Midbrain (tissue), 1 donor: ENCODE measurements at regions not wholly inside any gene's neighbourhood (a gene's known extent, or its start where the extent isn't known, plus 50 kb on each side); places are given as distances from the start of the nearest gene placed in this dataset.
"Not testable (repeated sequence)": the region's sequence is repeated elsewhere in the genome, so short reads cannot be mapped to it uniquely, and the experiment has no call there.

ENCODE experiments used
- DNase-seq: peaks from one replicate; lab custom pipeline; 2025; lab: John Stamatoyannopoulos, UW

GRCh38 chr1:200496937-200497336 lies 87.1 kb upstream of the ZNF281 start:
- no peak for DNase-seq

GRCh38 chr1:200495901-200496300 lies 86.1 kb upstream of the ZNF281 start:
- DNase-seq, result no peak

GRCh38 chr1:200493344-200493743 lies 83.5 kb upstream of the ZNF281 start:
- DNase-seq, result no peak

- DNase-seq, result no peak
These were observed 81.3 kb upstream of the ZNF281 start for GRCh38 chr1:200491103-200491502.

GRCh38 chr1:200490183-200490582 lies 80.3 kb upstream of the ZNF281 start:
- DNase-seq, result no peak

GRCh38 chr1:200488375-200489165 lies 78.7 kb upstream of the ZNF281 start:
- peak; percentile 77 for DNase-seq

- DNase-seq, result no peak
These were observed 77.8 kb upstream of the ZNF281 start for GRCh38 chr1:200487650-200488049.

- no peak for DNase-seq
These were observed 76.8 kb upstream of the ZNF281 start for GRCh38 chr1:200486634-200487033.

GRCh38 chr1:200484438-200484946 lies 74.7 kb upstream of the ZNF281 start:
- not testable (repeated sequence) for DNase-seq

- DNase-seq, result no peak
These were observed 73.8 kb upstream of the ZNF281 start for GRCh38 chr1:200483491-200484143.

- no peak for DNase-seq
These were observed 71.1 kb upstream of the ZNF281 start for GRCh38 chr1:200480964-200481363.

GRCh38 chr1:200479816-200480215 lies 70.0 kb upstream of the ZNF281 start:
- DNase-seq, result no peak

- no peak for DNase-seq
These were observed 69.2 kb upstream of the ZNF281 start for GRCh38 chr1:200478945-200479558.

- no peak for DNase-seq
These were observed 68.4 kb upstream of the ZNF281 start for GRCh38 chr1:200478239-200478623.

- no peak for DNase-seq
These were observed 64.8 kb upstream of the ZNF281 start for GRCh38 chr1:200474633-200475032.

GRCh38 chr1:200473698-200474371 lies 64.0 kb upstream of the ZNF281 start:
- DNase-seq, result no peak

GRCh38 chr1:200471739-200472138 lies 61.9 kb upstream of the ZNF281 start:
- no peak for DNase-seq

- DNase-seq, result no peak
These were observed 58.6 kb upstream of the ZNF281 start for GRCh38 chr1:200468264-200469001.

- no peak for DNase-seq
These were observed 55.1 kb upstream of the ZNF281 start for GRCh38 chr1:200464784-200465400.
